ENCODE measurements at regions not wholly inside any gene's neighbourhood (a gene's known extent, or its start where the extent isn't known, plus 50 kb on each side); places are given as distances from the start of the nearest gene placed in this dataset.

GRCh38 chr18:60563082-60563481 lies 190.5 kb upstream of the MC4R start:
- no peak for DNase-seq (ENCODE audit: low read depth)
- H3K4me3 ChIP-seq (ENCODE audit: low read depth, low read length) = no peak overlapping the region
- TF ChIP-seq CTCF (conservative IDR thresholded peaks at IDR 0.05; ENCODE audit: low read depth, low read length) = no peak

- no peak for TF ChIP-seq CTCF (conservative IDR thresholded peaks at IDR 0.05; ENCODE audit: low read depth, low read length)
- no peak for DNase-seq (ENCODE audit: low read depth)
- H3K4me3 ChIP-seq (ENCODE audit: low read depth, low read length) = no peak overlapping the region
Observed at GRCh38 chr18:60568220-60568619, 195.6 kb upstream of the MC4R start.

GRCh38 chr18:60570172-60570571 lies 197.6 kb upstream of the MC4R start:
- TF ChIP-seq CTCF (conservative IDR thresholded peaks at IDR 0.05; ENCODE audit: low read depth, low read length) = no peak
- DNase-seq (ENCODE audit: low read depth) = no peak
- H3K4me3 ChIP-seq (ENCODE audit: low read depth, low read length) = no peak overlapping the region

GRCh38 chr18:60577457-60577856 lies 204.9 kb upstream of the MC4R start:
- DNase-seq (ENCODE audit: low read depth) = no peak
- no peak for TF ChIP-seq CTCF (conservative IDR thresholded peaks at IDR 0.05; ENCODE audit: low read depth, low read length)
- H3K4me3 ChIP-seq (ENCODE audit: low read depth, low read length) = no peak overlapping the region

DNA sequence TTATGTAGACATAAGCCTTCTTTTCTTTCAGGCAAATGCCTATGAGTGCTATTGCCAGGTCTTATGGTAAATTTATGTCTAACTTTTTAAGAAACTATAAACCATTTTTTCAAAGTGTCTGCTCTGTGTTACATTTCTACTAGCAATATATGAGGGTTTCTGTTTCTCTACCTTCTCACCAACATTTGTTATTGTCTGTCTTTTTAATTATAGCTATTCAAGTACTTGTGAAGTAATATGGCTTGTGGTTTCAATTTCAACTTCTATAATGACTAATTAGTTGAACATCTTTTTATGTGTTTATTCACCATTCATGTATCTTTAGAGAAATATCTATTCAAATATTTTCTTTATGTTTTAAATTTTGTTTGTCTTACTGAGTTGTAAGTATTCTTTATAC lies 213.1 kb upstream of the MC4R start:
- no peak overlapping the region for H3K4me3 ChIP-seq (ENCODE audit: low read depth, low read length)
- TF ChIP-seq CTCF (conservative IDR thresholded peaks at IDR 0.05; ENCODE audit: low read depth, low read length) = no peak
- no peak for DNase-seq (ENCODE audit: low read depth)

DNA sequence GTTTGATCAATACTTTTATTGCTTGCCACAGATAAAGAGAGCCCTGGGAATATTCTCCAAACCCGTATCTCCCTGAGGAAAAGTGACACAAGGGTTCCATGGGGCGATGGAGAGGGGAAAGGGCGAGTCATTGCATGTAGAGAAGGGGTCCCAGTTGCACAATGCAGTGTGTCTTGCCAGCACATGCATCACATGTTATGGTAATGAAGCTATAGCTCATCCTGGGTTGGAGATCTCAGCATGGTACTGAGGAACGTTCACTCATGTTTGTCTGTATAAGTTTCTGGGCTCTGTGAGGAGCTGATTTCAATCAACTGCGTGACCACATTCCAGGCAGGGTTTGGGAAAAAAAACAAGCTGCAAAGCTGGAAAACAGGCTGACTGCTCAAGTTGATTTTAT lies 220.7 kb upstream of the MC4R start:
- no peak overlapping the region for H3K4me3 ChIP-seq (ENCODE audit: low read depth, low read length)
- no peak for DNase-seq (ENCODE audit: low read depth)
- TF ChIP-seq CTCF (conservative IDR thresholded peaks at IDR 0.05; ENCODE audit: low read depth, low read length) = no peak

GRCh38 chr18:60596928-60597327 lies 224.4 kb upstream of the MC4R start:
- no peak overlapping the region for H3K4me3 ChIP-seq (ENCODE audit: low read depth, low read length)
- no peak for DNase-seq (ENCODE audit: low read depth)
- TF ChIP-seq CTCF (conservative IDR thresholded peaks at IDR 0.05; ENCODE audit: low read depth, low read length) = no peak
